ENCODE measurements at regions not wholly inside any gene's neighbourhood (a gene's known extent, or its start where the extent isn't known, plus 50 kb on each side); places are given as distances from the start of the nearest gene placed in this dataset.

GRCh38 chr2:128986026-128986715 is 667.5 kb upstream of the HS6ST1 start:
- no peak for DNase-seq (ENCODE audit: low read depth)
- TF ChIP-seq, protein P1, sequence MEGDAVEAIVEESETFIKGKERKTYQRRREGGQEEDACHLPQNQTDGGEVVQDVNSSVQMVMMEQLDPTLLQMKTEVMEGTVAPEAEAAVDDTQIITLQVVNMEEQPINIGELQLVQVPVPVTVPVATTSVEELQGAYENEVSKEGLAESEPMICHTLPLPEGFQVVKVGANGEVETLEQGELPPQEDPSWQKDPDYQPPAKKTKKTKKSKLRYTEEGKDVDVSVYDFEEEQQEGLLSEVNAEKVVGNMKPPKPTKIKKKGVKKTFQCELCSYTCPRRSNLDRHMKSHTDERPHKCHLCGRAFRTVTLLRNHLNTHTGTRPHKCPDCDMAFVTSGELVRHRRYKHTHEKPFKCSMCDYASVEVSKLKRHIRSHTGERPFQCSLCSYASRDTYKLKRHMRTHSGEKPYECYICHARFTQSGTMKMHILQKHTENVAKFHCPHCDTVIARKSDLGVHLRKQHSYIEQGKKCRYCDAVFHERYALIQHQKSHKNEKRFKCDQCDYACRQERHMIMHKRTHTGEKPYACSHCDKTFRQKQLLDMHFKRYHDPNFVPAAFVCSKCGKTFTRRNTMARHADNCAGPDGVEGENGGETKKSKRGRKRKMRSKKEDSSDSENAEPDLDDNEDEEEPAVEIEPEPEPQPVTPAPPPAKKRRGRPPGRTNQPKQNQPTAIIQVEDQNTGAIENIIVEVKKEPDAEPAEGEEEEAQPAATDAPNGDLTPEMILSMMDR (IDR thresholded peaks at IDR 0.05; ENCODE audit: control insufficient read depth, insufficient read depth, low read depth, low read length, missing control alignments) = no peak
- no peak overlapping the region for H3K4me3 ChIP-seq (ENCODE audit: control insufficient read depth, low read depth, low read length)

GRCh38 chr2:128986867-128987268 is 668.2 kb upstream of the HS6ST1 start:
- TF ChIP-seq, protein P1 (IDR thresholded peaks at IDR 0.05; ENCODE audit: control insufficient read depth, insufficient read depth, low read depth, low read length, missing control alignments) = no peak
- no peak overlapping the region for H3K4me3 ChIP-seq (ENCODE audit: control insufficient read depth, low read depth, low read length)
- no peak for DNase-seq (ENCODE audit: low read depth)

GRCh38 chr2:128988326-128988725 is 669.7 kb upstream of the HS6ST1 start:
- H3K4me3 ChIP-seq (ENCODE audit: control insufficient read depth, low read depth, low read length) = no peak overlapping the region
- DNase-seq (ENCODE audit: low read depth) = no peak
- TF ChIP-seq, protein P1 (IDR thresholded peaks at IDR 0.05; ENCODE audit: control insufficient read depth, insufficient read depth, low read depth, low read length, missing control alignments) = no peak

GRCh38 chr2:128988967-128989366 is 670.3 kb upstream of the HS6ST1 start:
- TF ChIP-seq, protein P1 (IDR thresholded peaks at IDR 0.05; ENCODE audit: control insufficient read depth, insufficient read depth, low read depth, low read length, missing control alignments) = no peak
- H3K4me3 ChIP-seq (ENCODE audit: control insufficient read depth, low read depth, low read length) = no peak overlapping the region
- no peak for DNase-seq (ENCODE audit: low read depth)

GRCh38 chr2:128995086-128995485 is 676.4 kb upstream of the HS6ST1 start:
- TF ChIP-seq, protein P1 (IDR thresholded peaks at IDR 0.05; ENCODE audit: control insufficient read depth, insufficient read depth, low read depth, low read length, missing control alignments) = no peak
- DNase-seq (ENCODE audit: low read depth) = no peak
- no peak overlapping the region for H3K4me3 ChIP-seq (ENCODE audit: control insufficient read depth, low read depth, low read length)

DNA sequence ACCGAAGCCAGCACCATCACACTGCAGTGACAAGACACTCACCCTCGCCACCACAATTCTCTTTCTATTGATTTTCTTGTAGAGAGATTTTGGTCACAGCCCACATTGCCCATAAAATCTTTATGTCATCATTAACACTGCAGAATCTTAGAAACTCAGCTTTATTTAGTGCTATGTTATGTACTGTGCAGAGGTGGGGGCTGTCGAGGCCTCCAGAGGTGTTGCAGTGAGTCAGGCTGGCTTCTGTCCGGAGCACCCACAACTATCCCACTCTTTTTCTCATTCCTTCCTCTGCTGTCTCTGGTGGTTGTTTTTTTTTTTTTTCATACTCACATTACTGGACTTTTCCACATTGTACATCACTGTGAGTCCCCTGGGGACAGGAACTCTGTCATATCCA is 677.4 kb upstream of the HS6ST1 start:
- TF ChIP-seq, protein P1 (IDR thresholded peaks at IDR 0.05; ENCODE audit: control insufficient read depth, insufficient read depth, low read depth, low read length, missing control alignments) = no peak
- no peak overlapping the region for H3K4me3 ChIP-seq (ENCODE audit: control insufficient read depth, low read depth, low read length)
- no peak for DNase-seq (ENCODE audit: low read depth)
